H1 (cell line): ENCODE measurements at regions not wholly inside any gene's neighbourhood (a gene's known extent, or its start where the extent isn't known, plus 50 kb on each side); places are given as distances from the start of the nearest gene placed in this dataset.
A peak's percentile ranks its signal among the peaks of the same experiment; 100 is the strongest.

Source experiments
- CTCF ChIA-PET: fragments of 300-600 bp; sonication (Branson Sonifier 250); formaldehyde crosslinking; loops from one replicate; lab custom pipeline; 2021; ENCODE audit not compliant: partially characterized antibody; lab: Charles Lee
- POLR2A ChIA-PET: fragments of 300-600 bp; sonication (Branson Sonifier 250); formaldehyde crosslinking; loops from one replicate; lab custom pipeline; 2021; ENCODE audit warnings: inconsistent platforms; ENCODE audit not compliant: partially characterized antibody; lab: Charles Lee
- DNase-seq, 2 experiments: peaks; one replicate each; pipeline versions ENCODE4 v3.0.0 to v3.0.0-alpha.2; 2010 to 2022; ENCODE audit warnings: low spot score in 2 of 2, low read depth in 1 of 2, mixed read lengths in 1 of 2
- FAIRE-seq: peaks from 2 replicates; lab custom pipeline; 2011; peaks lifted over from hg19 to GRCh38; lab: Jason Lieb, UNC
- H2AFZ ChIP-seq: 2 replicates; pipeline ENCODE4 v1.8.1; 2012; ENCODE audit warnings: low read length, inconsistent platforms
- H2AK5ac ChIP-seq: 2 replicates; pipeline ENCODE4 v1.6.1; 2013; ENCODE audit warnings: low read depth, low read length
- H2BK120ac ChIP-seq: replicated peaks from 2 replicates; pipeline ENCODE3; 2013; ENCODE audit warnings: low read depth, low read length, inconsistent platforms
- H2BK12ac ChIP-seq: 2 replicates; pipeline ENCODE4 v1.6.1; 2013; ENCODE audit warnings: low read depth, low read length
- H2BK15ac ChIP-seq: 2 replicates; pipeline ENCODE4 v1.6.1; 2013; ENCODE audit warnings: low read length
- H2BK20ac ChIP-seq: 2 replicates; pipeline ENCODE4 v1.6.1; 2013; ENCODE audit warnings: low read length
- H2BK5ac ChIP-seq: 2 replicates; pipeline ENCODE4 v1.6.1; 2013; ENCODE audit warnings: low read depth, low read length
- H3K14ac ChIP-seq: 2 replicates; pipeline ENCODE4 v1.6.1; 2013; ENCODE audit warnings: inconsistent platforms; ENCODE audit not compliant: insufficient read length
- H3K18ac ChIP-seq: 2 replicates; pipeline ENCODE4 v1.6.1; 2013; ENCODE audit warnings: low read length; ENCODE audit errors: extremely low read depth
- H3K23ac ChIP-seq: 2 replicates; pipeline ENCODE4 v1.6.1; 2013; ENCODE audit warnings: inconsistent platforms; ENCODE audit not compliant: insufficient read length
- H3K23me2 ChIP-seq: 2 replicates; pipeline ENCODE4 v1.6.1; 2013; ENCODE audit warnings: low read depth, low read length
- H3K27ac ChIP-seq: 2 replicates; pipeline ENCODE4 v1.6.1; 2011; ENCODE audit warnings: low read depth, low read length, inconsistent platforms
- H3K27me3 ChIP-seq, 4 experiments: replicated peaks in 1 of 4; 1 replicate in 1 of 4; 2 replicates in 3 of 4; pipeline versions ENCODE4 v1.6.1 to v1.8.1; 2011 to 2013; ENCODE audit warnings: low read length in 3 of 4, mild to moderate bottlenecking in 3 of 4, inconsistent platforms in 2 of 4, mixed read lengths in 2 of 4, moderate library complexity in 1 of 4; ENCODE audit not compliant: control insufficient read depth in 3 of 4, insufficient read depth in 3 of 4; ENCODE audit errors: extremely low read depth in 1 of 4
- H3K36me3 ChIP-seq, 4 experiments: 2 replicates each; pipeline versions ENCODE4 v1.6.1 to v1.8.1; 2011 to 2013; ENCODE audit warnings: mild to moderate bottlenecking in 4 of 4, low read length in 3 of 4, moderate library complexity in 2 of 4, control low read depth in 1 of 4, inconsistent platforms in 1 of 4; ENCODE audit not compliant: insufficient read depth in 4 of 4, control insufficient read depth in 2 of 4
- H3K4ac ChIP-seq: replicated peaks from 2 replicates; pipeline ENCODE3; 2013; ENCODE audit warnings: low read length, low read depth, mixed read lengths, inconsistent platforms; ENCODE audit not compliant: insufficient read length
- H3K4me1 ChIP-seq, 4 experiments: replicated peaks in 1 of 4; 1 replicate in 1 of 4; 2 replicates in 3 of 4; pipeline versions ENCODE4 v1.6.1 to v1.8.1; 2011 to 2013; ENCODE audit warnings: low read length in 3 of 4, inconsistent platforms in 2 of 4, mixed read lengths in 1 of 4; ENCODE audit not compliant: insufficient read depth in 4 of 4, control insufficient read depth in 3 of 4
- H3K4me2 ChIP-seq, 2 experiments: 2 replicates each; pipeline versions ENCODE4 v1.6.1 to v1.8.1; 2011 to 2013; ENCODE audit warnings: low read depth in 2 of 2, low read length in 2 of 2, control low read depth in 1 of 2, inconsistent platforms in 1 of 2, mild to moderate bottlenecking in 1 of 2; ENCODE audit not compliant: insufficient read depth in 1 of 2
- H3K4me3 ChIP-seq, 4 experiments: fragments of 200-600, 300-600 bp in 1 of 4; sonication (generic), shearing (Covaris generic), sonication (Bioruptor Twin) in 1 of 4; 2 replicates each; pipeline versions ENCODE4 v1.5.1 to v1.8.1; 2011 to 2016; ENCODE audit warnings: low read length in 4 of 4, low read depth in 3 of 4, control low read depth in 2 of 4, inconsistent platforms in 2 of 4, mild to moderate bottlenecking in 2 of 4, mixed read lengths in 1 of 4, moderate library complexity in 1 of 4; ENCODE audit not compliant: insufficient read depth in 2 of 4; ENCODE audit errors: extremely low read depth in 1 of 4
- H3K56ac ChIP-seq: replicated peaks from 2 replicates; pipeline ENCODE3; 2013; ENCODE audit warnings: low read depth, mild to moderate bottlenecking, mixed read lengths, low read length, inconsistent platforms; ENCODE audit not compliant: insufficient read length
- H3K79me1 ChIP-seq: 2 replicates; pipeline ENCODE4 v1.6.1; 2013; ENCODE audit warnings: low read depth, low read length, control low read depth
- H3K79me2 ChIP-seq, 2 experiments: 2 replicates each; pipeline versions ENCODE4 v1.6.1 to v1.8.1; 2012 to 2013; ENCODE audit warnings: low read length in 2 of 2, mild to moderate bottlenecking in 2 of 2, inconsistent platforms in 1 of 2; ENCODE audit not compliant: insufficient read depth in 2 of 2, control insufficient read depth in 1 of 2
- H3K9ac ChIP-seq, 4 experiments: replicated peaks in 1 of 4; 1 replicate in 1 of 4; 2 replicates in 3 of 4; pipeline versions ENCODE4 v1.6.1 to v1.8.1; 2011 to 2013; ENCODE audit warnings: low read depth in 3 of 4, low read length in 3 of 4, control low read depth in 2 of 4, mild to moderate bottlenecking in 2 of 4, moderate library complexity in 2 of 4, inconsistent platforms in 1 of 4; ENCODE audit errors: extremely low read depth in 1 of 4
- H3K9me3 ChIP-seq, 2 experiments: 2 replicates each; pipeline versions ENCODE4 v1.6.1 to v1.8.1; 2012 to 2013; ENCODE audit warnings: mild to moderate bottlenecking in 2 of 2, moderate library complexity in 2 of 2, control low read depth in 1 of 2, inconsistent platforms in 1 of 2, low read depth in 1 of 2, low read length in 1 of 2, mixed read lengths in 1 of 2; ENCODE audit not compliant: insufficient read depth in 2 of 2
- H4K20me1 ChIP-seq, 2 experiments: replicated peaks in 1 of 2; 2 replicates each; pipeline versions ENCODE3 to v1.8.1; 2011 to 2013; ENCODE audit warnings: inconsistent platforms in 2 of 2, low read length in 2 of 2, mild to moderate bottlenecking in 1 of 2; ENCODE audit not compliant: insufficient read depth in 2 of 2, control insufficient read depth in 1 of 2
- H4K5ac ChIP-seq: 2 replicates; pipeline ENCODE4 v1.6.1; 2013; ENCODE audit warnings: low read length, low read depth, mixed read lengths, inconsistent platforms; ENCODE audit not compliant: insufficient read length
- H4K8ac ChIP-seq: 2 replicates; pipeline ENCODE4 v1.8.0; 2013; ENCODE audit warnings: mild to moderate bottlenecking, moderate library complexity, low read length, inconsistent platforms; ENCODE audit not compliant: insufficient read depth; ENCODE audit errors: extremely low read depth
- H4K91ac ChIP-seq: replicated peaks from 2 replicates; pipeline ENCODE3; 2013; ENCODE audit warnings: low read length, mixed read lengths, inconsistent platforms; ENCODE audit not compliant: insufficient read length
- RXRA ChIP-seq: IDR thresholded peaks from 2 replicates; pipeline ENCODE4 v1.6.1; 2011; ENCODE audit warnings: low read depth, mild to moderate bottlenecking, low read length, moderate library complexity; ENCODE audit not compliant: insufficient read depth
- WGBS, 2 experiments: shearing (Covaris generic) in 1 of 2; methylation state at CpG; one replicate each; pipeline versions ENCODE4 v1.1.6 to v1.1.7; 2013 to 2015; ENCODE audit warnings: low lambda C conversion rate in 2 of 2, mixed read lengths in 2 of 2, inconsistent platforms in 1 of 2, low coverage in 1 of 2, missing lambda C conversion rate in 1 of 2; ENCODE audit not compliant: insufficient replicate concordance in 2 of 2, insufficient coverage in 1 of 2, insufficient read length in 1 of 2; ENCODE audit errors: extremely low coverage in 1 of 2, missing lambda C conversion rate in 1 of 2; 5-methylcytosine and 5-hydroxymethylcytosine counted together

DNA sequence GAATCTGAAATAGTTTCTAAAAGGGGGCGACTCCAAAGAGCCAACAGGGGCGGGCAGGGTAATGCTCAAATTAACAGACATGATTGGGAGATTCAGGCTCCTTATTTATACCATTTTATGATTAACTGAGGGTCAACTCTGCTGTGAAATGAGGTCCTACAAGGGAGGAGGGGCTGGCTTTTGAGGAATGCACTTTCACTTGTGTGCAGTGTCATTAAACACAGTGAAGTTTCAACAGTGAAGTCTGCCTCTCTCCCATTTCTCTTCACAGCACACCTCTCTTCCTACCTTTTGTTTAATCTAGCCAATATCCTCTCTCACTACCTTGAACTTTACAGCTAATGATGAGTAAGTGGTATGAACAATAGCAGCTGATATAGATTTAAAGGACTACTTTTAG lies 557.3 kb upstream of the CITED2 start:
- peak overlapping the region; percentile 93 for H2AFZ ChIP-seq
- WGBS, 2 experiments, result 92% methylated on average over 2 of the region's 2 CpGs; no CpG with 5 or more reads in 1 of the 2 experiments
- FAIRE-seq, result no peak

More for the DNA sequence above, 557.3 kb upstream of the CITED2 start:
- H2BK20ac ChIP-seq, result no peak overlapping the region
- no peak overlapping the region for H2AK5ac ChIP-seq
- H2BK5ac ChIP-seq, result no peak overlapping the region
- CTCF ChIA-PET, result no interaction called here
- no peak overlapping the region for H4K91ac ChIP-seq
- no peak overlapping the region for H2BK12ac ChIP-seq
- no peak overlapping the region for H3K4me2 ChIP-seq
- H3K23me2 ChIP-seq, result no peaks in the 10 kb centered on the region
- H3K4ac ChIP-seq, result no peak overlapping the region
- H3K79me1 ChIP-seq, result no peaks in the 10 kb centered on the region
- no peak overlapping the region for H3K9ac ChIP-seq
- H4K5ac ChIP-seq, result no peak overlapping the region
- H3K27ac ChIP-seq, result no peak overlapping the region
- H3K4me3 ChIP-seq, result no peak overlapping the region
- H3K4me1 ChIP-seq, result no peaks in the 10 kb centered on the region
- no peak overlapping the region for H2BK15ac ChIP-seq
- 0 out of 8 replicates have a peak, but pooled peaks cover 0 to 2% (median 0%) of the 10 kb centered on the region in 4 experiments for H3K36me3 ChIP-seq
- POLR2A ChIA-PET, result no interaction called here
- no peaks in the 10 kb centered on the region for H3K9me3 ChIP-seq
- no peak overlapping the region for H3K23ac ChIP-seq
- TF ChIP-seq RXRA, result no peak
- H3K27me3 ChIP-seq, result no peaks in the 10 kb centered on the region
- no peaks in the 10 kb centered on the region for H4K20me1 ChIP-seq
- no peak overlapping the region for H3K18ac ChIP-seq
- DNase-seq, result no peak
- H4K8ac ChIP-seq, result no peak overlapping the region
- H2BK120ac ChIP-seq, result no peak overlapping the region
- no peak overlapping the region for H3K56ac ChIP-seq
- H3K79me2 ChIP-seq, result no peaks in the 10 kb centered on the region
- no peak overlapping the region for H3K14ac ChIP-seq
